GM23338 (cell line): ENCODE measurements at regions not wholly inside any gene's neighbourhood (a gene's known extent, or its start where the extent isn't known, plus 50 kb on each side); places are given as distances from the start of the nearest gene placed in this dataset.

Experiments
- ATAC-seq: fragments of 200-7000 bp; cut with Tn5 transposase; 3 replicates; pipeline ENCODE4 v1.9.1; 2020
- DNase-seq: peaks from one replicate; pipeline ENCODE4 v3.0.0-alpha.2; 2015; ENCODE audit warnings: low spot score
- H2AFZ ChIP-seq: fragments of 200-600 bp; sonication (generic); 2 replicates; pipeline ENCODE4 v1.8.0; 2016; ENCODE audit warnings: antibody characterized with exemption, mild to moderate bottlenecking, moderate library complexity
- H3F3A ChIP-seq: fragments of 200-600 bp; sonication (generic); replicated peaks from 2 replicates; pipeline ENCODE4 v1.8.0; 2017; ENCODE audit warnings: antibody characterized with exemption, mixed run types, low read depth
- H3K27ac ChIP-seq: fragments of 200-600 bp; sonication (generic); 2 replicates; pipeline ENCODE4 v1.6.1; 2016; ENCODE audit warnings: low read depth
- H3K27me3 ChIP-seq: fragments of 200-600 bp; sonication (generic); 2 replicates; pipeline ENCODE4 v1.8.0; 2016; ENCODE audit warnings: mild to moderate bottlenecking, mixed run types, moderate library complexity; ENCODE audit not compliant: insufficient read depth
- H3K36me3 ChIP-seq: fragments of 200-600 bp; sonication (generic); 2 replicates; pipeline ENCODE4 v1.8.0; 2016; ENCODE audit warnings: mild to moderate bottlenecking; ENCODE audit not compliant: insufficient read depth
- H3K4me1 ChIP-seq: fragments of 200-600 bp; sonication (generic); 2 replicates; pipeline ENCODE4 v1.8.0; 2016; ENCODE audit warnings: mild to moderate bottlenecking, moderate library complexity; ENCODE audit not compliant: insufficient read depth
- H3K4me2 ChIP-seq: fragments of 200-600 bp; sonication (generic); 2 replicates; pipeline ENCODE4 v1.7.1; 2017; ENCODE audit warnings: mixed run types
- H3K4me3 ChIP-seq: fragments of 200-600 bp; sonication (generic); 2 replicates; pipeline ENCODE4 v1.6.1; 2016; ENCODE audit warnings: mixed run types
- H3K79me2 ChIP-seq: fragments of 200-600 bp; sonication (generic); replicated peaks from 2 replicates; pipeline ENCODE4 v1.8.0; 2017; ENCODE audit warnings: mild to moderate bottlenecking; ENCODE audit not compliant: insufficient read depth
- H3K9me2 ChIP-seq: fragments of 200-600 bp; sonication (generic); 2 replicates; pipeline ENCODE4 v1.8.0; 2017; ENCODE audit not compliant: insufficient read depth
- H4K20me1 ChIP-seq: fragments of 200-600 bp; sonication (generic); replicated peaks from 2 replicates; pipeline ENCODE4 v1.8.0; 2017; ENCODE audit warnings: mild to moderate bottlenecking; ENCODE audit not compliant: insufficient read depth
- H3K27ac Mint-ChIP-seq: 2 replicates; pipeline ENCODE4 v1.8.0; 2020; ENCODE audit warnings: inconsistent platforms, mild to moderate bottlenecking, moderate library complexity, mixed read lengths
- H3K27me3 Mint-ChIP-seq: 3 replicates; pipeline ENCODE4 v1.8.0; 2022; ENCODE audit warnings: low read depth, mild to moderate bottlenecking, moderate library complexity, mixed read lengths, inconsistent platforms; ENCODE audit not compliant: insufficient read depth, poor library complexity
- H3K36me3 Mint-ChIP-seq: 3 replicates; pipeline ENCODE4 v1.8.0; 2021; ENCODE audit warnings: low read depth, mild to moderate bottlenecking, inconsistent platforms, moderate library complexity, mixed read lengths
- H3K4me1 Mint-ChIP-seq: 3 replicates; pipeline ENCODE4 v1.8.0; 2020; ENCODE audit warnings: mild to moderate bottlenecking, inconsistent platforms, mixed read lengths
- H3K4me3 Mint-ChIP-seq: 3 replicates; pipeline ENCODE4 v1.8.0; 2021; ENCODE audit warnings: moderate library complexity, mild to moderate bottlenecking, inconsistent platforms, mixed read lengths
- H3K9me3 Mint-ChIP-seq: 3 replicates; pipeline ENCODE4 v1.8.0; 2020; ENCODE audit warnings: moderate library complexity, mild to moderate bottlenecking, inconsistent platforms, mixed read lengths
- CREB1 ChIP-seq: fragments of 250-450 bp; sonication (Bioruptor Pico); IDR thresholded peaks from 2 replicates; pipeline ENCODE4 v1.5.0; 2020; ENCODE audit warnings: low read depth, mild to moderate bottlenecking, moderate library complexity
- CTCF ChIP-seq, 2 experiments: fragments of 200-600 bp in 1 of 2; sonication (generic) in 1 of 2; conservative IDR thresholded peaks; 2 replicates each; pipeline versions ENCODE4 v1.5.1 to v1.6.1; 2016 to 2017; ENCODE audit warnings: antibody characterized with exemption in 2 of 2, low read depth in 2 of 2, mild to moderate bottlenecking in 2 of 2, moderate library complexity in 1 of 2
- ETS1 ChIP-seq: IDR thresholded peaks from 2 replicates; pipeline ENCODE4 v1.6.1; 2016; ENCODE audit warnings: antibody characterized with exemption
- JUNB ChIP-seq: IDR thresholded peaks from one replicate; pipeline ENCODE4 v1.6.1; 2016; ENCODE audit warnings: antibody characterized with exemption; ENCODE audit not compliant: unreplicated experiment
- NANOG ChIP-seq: IDR thresholded peaks from 2 replicates; pipeline ENCODE4 v1.6.1; 2016; ENCODE audit warnings: antibody characterized with exemption, borderline replicate concordance
- REST ChIP-seq: IDR thresholded peaks from one replicate; pipeline ENCODE4 v1.6.1; 2018; ENCODE audit warnings: antibody characterized with exemption; ENCODE audit not compliant: unreplicated experiment
- STAT1 ChIP-seq: IDR thresholded peaks from one replicate; pipeline ENCODE4 v1.6.1; 2016; ENCODE audit warnings: antibody characterized with exemption; ENCODE audit not compliant: unreplicated experiment
- ZNF331 ChIP-seq: fragments of 250-450 bp; sonication (Bioruptor Pico); IDR thresholded peaks from 2 replicates; pipeline ENCODE4 v1.5.0; 2020; ENCODE audit warnings: low read depth, mild to moderate bottlenecking, moderate library complexity

- no peak for TF ChIP-seq ETS1
Measured at GRCh38 chr20:48524582-48524981, 303.2 kb downstream of the PREX1 start (continued).

- no peak for TF ChIP-seq STAT1
- TF ChIP-seq REST = peak; percentile 93
- no peaks in the 10 kb centered on the region for H3K27me3 ChIP-seq
- H3K4me3 ChIP-seq = no peak overlapping the region
- DNase-seq = peak; percentile 90
- Mint-ChIP-seq H3K27ac (no peak overlapping the region), H3K4me1 (no peaks in the 10 kb centered on the region; the same call in 1 of the 3 replicates), H3K27me3 (peaks cover 3% of the 10 kb centered on the region), H3K9me3 (no peaks in the 10 kb centered on the region), H3K4me3 (no peak overlapping the region), H3K36me3 (no peaks in the 10 kb centered on the region)
- H3K36me3 ChIP-seq = no peaks in the 10 kb centered on the region
- H3K4me1 ChIP-seq = no peaks in the 10 kb centered on the region
- peak; percentile 97 for ATAC-seq
- no peaks in the 10 kb centered on the region for H3K9me2 ChIP-seq
- H3F3A ChIP-seq = no peaks in the 10 kb centered on the region
- no peak overlapping the region for H3K27ac ChIP-seq
- H2AFZ ChIP-seq = no peak overlapping the region
- H3K79me2 ChIP-seq = no peaks in the 10 kb centered on the region
- no peaks in the 10 kb centered on the region for H4K20me1 ChIP-seq
- H3K4me2 ChIP-seq = no peak overlapping the region
Measured at GRCh38 chr20:48523191-48523995, 304.4 kb downstream of the PREX1 start.

- DNase-seq (no peak), ATAC-seq (no peak)
- Histone ChIP-seq H3K79me2 (no peaks in the 10 kb centered on the region), H3K36me3 (no peaks in the 10 kb centered on the region), H3K4me1 (no peaks in the 10 kb centered on the region), H3K4me2 (no peak overlapping the region), H3K27ac (no peak overlapping the region), H4K20me1 (no peaks in the 10 kb centered on the region), H3F3A (no peaks in the 10 kb centered on the region), H3K4me3 (no peak overlapping the region), H2AFZ (no peak overlapping the region), H3K9me2 (no peaks in the 10 kb centered on the region), H3K27me3 (no peaks in the 10 kb centered on the region)
- Mint-ChIP-seq H3K27me3 (peaks cover 3% of the 10 kb centered on the region), H3K36me3 (peaks cover 3% of the 10 kb centered on the region; the same call in 2 of the 3 replicates), H3K27ac (no peak overlapping the region), H3K4me1 (peaks cover 2% of the 10 kb centered on the region; the same call in 1 of the 3 replicates), H3K4me3 (no peak overlapping the region), H3K9me3 (peaks cover 3% of the 10 kb centered on the region)
- TF ChIP-seq NANOG (no peak), CTCF (conservative IDR thresholded peaks at IDR 0.05; ENCODE audit: low read depth in 2 of 2) (no peak), JUNB (no peak), CREB1 (CRISPR knock-in tag) (no peak), ZNF331 (CRISPR knock-in tag) (no peak)
Measured at GRCh38 chr20:48521121-48521520, 306.7 kb downstream of the PREX1 start.
